Esophagus squamous epithelium (tissue), 4 donors: ENCODE measurements at regions not wholly inside any gene's neighbourhood (a gene's known extent, or its start where the extent isn't known, plus 50 kb on each side); places are given as distances from the start of the nearest gene placed in this dataset.

Experiments used
- POLR2A ChIP-seq, 4 donors: fragments of 450-650 bp; IDR thresholded peaks; one replicate each; pipeline ENCODE4 v1.6.1; 2017; ENCODE audit warnings: antibody characterized with exemption in 4 of 4, mild to moderate bottlenecking in 4 of 4, moderate library complexity in 3 of 4
- TF ChIP-seq, protein P1 (sequence below), 6 experiments: fragments of 450-650 bp in 4 of 6; fragments of 200-600 bp in 2 of 6; sonication (generic) in 2 of 6; IDR thresholded peaks; one replicate each; pipeline ENCODE4 v1.5.1; 2016 to 2019; ENCODE audit warnings: antibody characterized with exemption in 6 of 6, mild to moderate bottlenecking in 4 of 6, moderate library complexity in 4 of 6

DNA sequence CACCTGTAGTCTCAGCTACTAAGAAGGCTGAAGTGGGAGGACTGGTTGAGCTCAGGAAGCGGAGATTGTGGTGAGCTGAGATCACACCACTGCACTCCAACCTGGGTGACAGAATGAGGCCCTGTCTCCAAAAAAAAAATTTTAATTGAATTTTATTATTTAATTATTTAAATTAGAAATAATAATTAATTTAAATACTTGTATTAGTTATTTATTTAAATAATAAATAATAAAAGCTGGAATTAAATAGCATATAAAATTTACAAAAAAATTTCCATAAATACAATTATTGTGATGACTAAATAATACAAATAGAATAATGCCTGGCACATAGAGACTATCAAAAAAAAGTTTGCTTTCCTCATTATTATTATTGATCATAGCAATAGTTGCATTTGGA is 371.5 kb downstream of the KCNA4 start:
- TF ChIP-seq, protein P1, sequence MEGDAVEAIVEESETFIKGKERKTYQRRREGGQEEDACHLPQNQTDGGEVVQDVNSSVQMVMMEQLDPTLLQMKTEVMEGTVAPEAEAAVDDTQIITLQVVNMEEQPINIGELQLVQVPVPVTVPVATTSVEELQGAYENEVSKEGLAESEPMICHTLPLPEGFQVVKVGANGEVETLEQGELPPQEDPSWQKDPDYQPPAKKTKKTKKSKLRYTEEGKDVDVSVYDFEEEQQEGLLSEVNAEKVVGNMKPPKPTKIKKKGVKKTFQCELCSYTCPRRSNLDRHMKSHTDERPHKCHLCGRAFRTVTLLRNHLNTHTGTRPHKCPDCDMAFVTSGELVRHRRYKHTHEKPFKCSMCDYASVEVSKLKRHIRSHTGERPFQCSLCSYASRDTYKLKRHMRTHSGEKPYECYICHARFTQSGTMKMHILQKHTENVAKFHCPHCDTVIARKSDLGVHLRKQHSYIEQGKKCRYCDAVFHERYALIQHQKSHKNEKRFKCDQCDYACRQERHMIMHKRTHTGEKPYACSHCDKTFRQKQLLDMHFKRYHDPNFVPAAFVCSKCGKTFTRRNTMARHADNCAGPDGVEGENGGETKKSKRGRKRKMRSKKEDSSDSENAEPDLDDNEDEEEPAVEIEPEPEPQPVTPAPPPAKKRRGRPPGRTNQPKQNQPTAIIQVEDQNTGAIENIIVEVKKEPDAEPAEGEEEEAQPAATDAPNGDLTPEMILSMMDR (IDR thresholded peaks at IDR 0.05), result no peak
- no peak for TF ChIP-seq POLR2A (IDR thresholded peaks at IDR 0.05)
